Neural cell (in vitro differentiated cells): ENCODE measurements at regions not wholly inside any gene's neighbourhood (a gene's known extent, or its start where the extent isn't known, plus 50 kb on each side); places are given as distances from the start of the nearest gene placed in this dataset.

ENCODE experiments used
- H2AFZ ChIP-seq: fragments of 200-600, 300-800 bp; sonication (generic), shearing (Covaris generic); 2 replicates; pipeline ENCODE4 v1.6.0; 2014; ENCODE audit warnings: low read depth, mild to moderate bottlenecking, antibody characterized with exemption, low read length, moderate library complexity
- H3F3A ChIP-seq: fragments of 200-600 bp; shearing (Covaris generic); 2 replicates; pipeline ENCODE4 v1.6.1; 2016; ENCODE audit warnings: mild to moderate bottlenecking, moderate library complexity, mixed read lengths, antibody characterized with exemption, low read length; ENCODE audit not compliant: insufficient read depth, poor library complexity, severe bottlenecking
- H3K27ac ChIP-seq: fragments of 200-600, 300-800 bp; sonication (generic), shearing (Covaris generic); 2 replicates; pipeline ENCODE4 v1.5.1; 2014; ENCODE audit warnings: mild to moderate bottlenecking, low read length, moderate library complexity
- H3K27me3 ChIP-seq: fragments of 300-800, 200-600 bp; sonication (generic), shearing (Covaris generic); 2 replicates; pipeline ENCODE4 v1.6.0; 2014; ENCODE audit warnings: mild to moderate bottlenecking, low read depth, low read length, moderate library complexity; ENCODE audit not compliant: insufficient read depth
- H3K36me3 ChIP-seq: fragments of 300-800, 200-600 bp; sonication (generic), shearing (Covaris generic); 2 replicates; pipeline ENCODE4 v1.5.1; 2014; ENCODE audit warnings: mild to moderate bottlenecking, antibody characterized with exemption, low read length, moderate library complexity; ENCODE audit not compliant: insufficient read depth
- H3K4me2 ChIP-seq: fragments of 300-800, 200-600 bp; sonication (generic), shearing (Covaris generic); 2 replicates; pipeline ENCODE4 v1.6.0; 2014; ENCODE audit warnings: mild to moderate bottlenecking, low read length
- H3K4me3 ChIP-seq: fragments of 300-800, 200-600 bp; sonication (generic), shearing (Covaris generic); 2 replicates; pipeline ENCODE4 v1.5.1; 2014; ENCODE audit warnings: mild to moderate bottlenecking, low read length, moderate library complexity
- H3K79me2 ChIP-seq: fragments of 200-600 bp; shearing (Covaris generic); replicated peaks from 2 replicates; pipeline ENCODE4 v1.6.0; 2014; ENCODE audit warnings: mild to moderate bottlenecking, low read length, moderate library complexity; ENCODE audit not compliant: insufficient read depth
- H3K9ac ChIP-seq: fragments of 300-800, 200-600 bp; sonication (generic), shearing (Covaris generic); 2 replicates; pipeline ENCODE4 v1.6.1; 2016; ENCODE audit warnings: mild to moderate bottlenecking, low read length, mixed read lengths
- H3K9me2 ChIP-seq: fragments of 200-600 bp; shearing (Covaris generic); 2 replicates; pipeline ENCODE4 v1.6.1; 2016; ENCODE audit warnings: mild to moderate bottlenecking, low read length, mixed read lengths; ENCODE audit not compliant: insufficient read depth
- H3K9me3 ChIP-seq: fragments of 200-600, 300-800 bp; sonication (generic), shearing (Covaris generic); 2 replicates; pipeline ENCODE4 v1.6.1; 2016; ENCODE audit warnings: mild to moderate bottlenecking, mixed run types, low read length, moderate library complexity, mixed read lengths
- H4K20me1 ChIP-seq: fragments of 200-600 bp; shearing (Covaris generic); 2 replicates; pipeline ENCODE4 v1.6.1; 2016; ENCODE audit warnings: mild to moderate bottlenecking, mixed run types; ENCODE audit not compliant: insufficient read depth
- EP300 ChIP-seq: fragments of 450-650 bp; conservative IDR thresholded peaks from 2 replicates; pipeline ENCODE4 v1.6.1; 2014; ENCODE audit warnings: antibody characterized with exemption, mild to moderate bottlenecking, moderate library complexity; ENCODE audit not compliant: poor library complexity, severe bottlenecking
- EZH2 ChIP-seq: fragments of 200-600, 300-800 bp; shearing (Covaris generic), sonication (generic); IDR thresholded peaks from 2 replicates; pipeline ENCODE4 v1.6.1; 2014; ENCODE audit warnings: antibody characterized with exemption, low read length, borderline replicate concordance, mild to moderate bottlenecking; ENCODE audit not compliant: insufficient read depth, poor library complexity, severe bottlenecking
- MXI1 ChIP-seq: fragments of 450-650 bp; conservative IDR thresholded peaks from 2 replicates; pipeline ENCODE4 v1.6.1; 2014; ENCODE audit warnings: antibody characterized with exemption, mild to moderate bottlenecking; ENCODE audit not compliant: poor library complexity, severe bottlenecking
- POLR2AphosphoS5 ChIP-seq: IDR thresholded peaks from 2 replicates; pipeline ENCODE4 v1.6.1; 2012
- RAD21 ChIP-seq: fragments of 450-650 bp; conservative IDR thresholded peaks from 2 replicates; pipeline ENCODE4 v1.6.1; 2014; ENCODE audit warnings: antibody characterized with exemption, mild to moderate bottlenecking, moderate library complexity
- SMC3 ChIP-seq: fragments of 450-650 bp; conservative IDR thresholded peaks from 2 replicates; pipeline ENCODE4 v1.6.1; 2014; ENCODE audit warnings: antibody characterized with exemption, mild to moderate bottlenecking, moderate library complexity; ENCODE audit not compliant: poor library complexity
- TAF1 ChIP-seq: IDR thresholded peaks from 2 replicates; pipeline ENCODE4 v1.6.1; 2012; ENCODE audit warnings: low read depth
- TF ChIP-seq, protein P1 (sequence below): fragments of 450-650 bp; IDR thresholded peaks from 2 replicates; pipeline ENCODE4 v1.5.1; 2014; ENCODE audit warnings: antibody characterized with exemption, mild to moderate bottlenecking, moderate library complexity; ENCODE audit not compliant: poor library complexity, severe bottlenecking
- TF ChIP-seq, protein P2 (sequence below): IDR thresholded peaks from 2 replicates; pipeline ENCODE4 v1.6.1; 2012; ENCODE audit warnings: borderline replicate concordance

- H3F3A ChIP-seq: no peaks in the 10 kb centered on the region
- no peak overlapping the region for H3K4me2 ChIP-seq
- no peaks in the 10 kb centered on the region for H3K36me3 ChIP-seq
- H3K27ac ChIP-seq: no peak overlapping the region
- H3K4me3 ChIP-seq: no peak overlapping the region
- no peaks in the 10 kb centered on the region for H3K79me2 ChIP-seq
- no peaks in the 10 kb centered on the region for H4K20me1 ChIP-seq
- no peaks in the 10 kb centered on the region for H3K9me3 ChIP-seq
- TF ChIP-seq RAD21 (no peak), EZH2 (no peak), MXI1 (no peak), EP300 (no peak), POLR2AphosphoS5 (no peak), TAF1 (no peak), SMC3 (no peak)
- TF ChIP-seq, protein P1, sequence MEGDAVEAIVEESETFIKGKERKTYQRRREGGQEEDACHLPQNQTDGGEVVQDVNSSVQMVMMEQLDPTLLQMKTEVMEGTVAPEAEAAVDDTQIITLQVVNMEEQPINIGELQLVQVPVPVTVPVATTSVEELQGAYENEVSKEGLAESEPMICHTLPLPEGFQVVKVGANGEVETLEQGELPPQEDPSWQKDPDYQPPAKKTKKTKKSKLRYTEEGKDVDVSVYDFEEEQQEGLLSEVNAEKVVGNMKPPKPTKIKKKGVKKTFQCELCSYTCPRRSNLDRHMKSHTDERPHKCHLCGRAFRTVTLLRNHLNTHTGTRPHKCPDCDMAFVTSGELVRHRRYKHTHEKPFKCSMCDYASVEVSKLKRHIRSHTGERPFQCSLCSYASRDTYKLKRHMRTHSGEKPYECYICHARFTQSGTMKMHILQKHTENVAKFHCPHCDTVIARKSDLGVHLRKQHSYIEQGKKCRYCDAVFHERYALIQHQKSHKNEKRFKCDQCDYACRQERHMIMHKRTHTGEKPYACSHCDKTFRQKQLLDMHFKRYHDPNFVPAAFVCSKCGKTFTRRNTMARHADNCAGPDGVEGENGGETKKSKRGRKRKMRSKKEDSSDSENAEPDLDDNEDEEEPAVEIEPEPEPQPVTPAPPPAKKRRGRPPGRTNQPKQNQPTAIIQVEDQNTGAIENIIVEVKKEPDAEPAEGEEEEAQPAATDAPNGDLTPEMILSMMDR: no peak
- TF ChIP-seq, protein P2, sequence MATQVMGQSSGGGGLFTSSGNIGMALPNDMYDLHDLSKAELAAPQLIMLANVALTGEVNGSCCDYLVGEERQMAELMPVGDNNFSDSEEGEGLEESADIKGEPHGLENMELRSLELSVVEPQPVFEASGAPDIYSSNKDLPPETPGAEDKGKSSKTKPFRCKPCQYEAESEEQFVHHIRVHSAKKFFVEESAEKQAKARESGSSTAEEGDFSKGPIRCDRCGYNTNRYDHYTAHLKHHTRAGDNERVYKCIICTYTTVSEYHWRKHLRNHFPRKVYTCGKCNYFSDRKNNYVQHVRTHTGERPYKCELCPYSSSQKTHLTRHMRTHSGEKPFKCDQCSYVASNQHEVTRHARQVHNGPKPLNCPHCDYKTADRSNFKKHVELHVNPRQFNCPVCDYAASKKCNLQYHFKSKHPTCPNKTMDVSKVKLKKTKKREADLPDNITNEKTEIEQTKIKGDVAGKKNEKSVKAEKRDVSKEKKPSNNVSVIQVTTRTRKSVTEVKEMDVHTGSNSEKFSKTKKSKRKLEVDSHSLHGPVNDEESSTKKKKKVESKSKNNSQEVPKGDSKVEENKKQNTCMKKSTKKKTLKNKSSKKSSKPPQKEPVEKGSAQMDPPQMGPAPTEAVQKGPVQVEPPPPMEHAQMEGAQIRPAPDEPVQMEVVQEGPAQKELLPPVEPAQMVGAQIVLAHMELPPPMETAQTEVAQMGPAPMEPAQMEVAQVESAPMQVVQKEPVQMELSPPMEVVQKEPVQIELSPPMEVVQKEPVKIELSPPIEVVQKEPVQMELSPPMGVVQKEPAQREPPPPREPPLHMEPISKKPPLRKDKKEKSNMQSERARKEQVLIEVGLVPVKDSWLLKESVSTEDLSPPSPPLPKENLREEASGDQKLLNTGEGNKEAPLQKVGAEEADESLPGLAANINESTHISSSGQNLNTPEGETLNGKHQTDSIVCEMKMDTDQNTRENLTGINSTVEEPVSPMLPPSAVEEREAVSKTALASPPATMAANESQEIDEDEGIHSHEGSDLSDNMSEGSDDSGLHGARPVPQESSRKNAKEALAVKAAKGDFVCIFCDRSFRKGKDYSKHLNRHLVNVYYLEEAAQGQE: no peak
- no peak overlapping the region for H2AFZ ChIP-seq
- no peaks in the 10 kb centered on the region for H3K27me3 ChIP-seq
- H3K9me2 ChIP-seq: no peaks in the 10 kb centered on the region
- no peak overlapping the region for H3K9ac ChIP-seq
Observed at GRCh38 chr16:55115506-55115905, 184.8 kb downstream of the IRX5 start.

DNA sequence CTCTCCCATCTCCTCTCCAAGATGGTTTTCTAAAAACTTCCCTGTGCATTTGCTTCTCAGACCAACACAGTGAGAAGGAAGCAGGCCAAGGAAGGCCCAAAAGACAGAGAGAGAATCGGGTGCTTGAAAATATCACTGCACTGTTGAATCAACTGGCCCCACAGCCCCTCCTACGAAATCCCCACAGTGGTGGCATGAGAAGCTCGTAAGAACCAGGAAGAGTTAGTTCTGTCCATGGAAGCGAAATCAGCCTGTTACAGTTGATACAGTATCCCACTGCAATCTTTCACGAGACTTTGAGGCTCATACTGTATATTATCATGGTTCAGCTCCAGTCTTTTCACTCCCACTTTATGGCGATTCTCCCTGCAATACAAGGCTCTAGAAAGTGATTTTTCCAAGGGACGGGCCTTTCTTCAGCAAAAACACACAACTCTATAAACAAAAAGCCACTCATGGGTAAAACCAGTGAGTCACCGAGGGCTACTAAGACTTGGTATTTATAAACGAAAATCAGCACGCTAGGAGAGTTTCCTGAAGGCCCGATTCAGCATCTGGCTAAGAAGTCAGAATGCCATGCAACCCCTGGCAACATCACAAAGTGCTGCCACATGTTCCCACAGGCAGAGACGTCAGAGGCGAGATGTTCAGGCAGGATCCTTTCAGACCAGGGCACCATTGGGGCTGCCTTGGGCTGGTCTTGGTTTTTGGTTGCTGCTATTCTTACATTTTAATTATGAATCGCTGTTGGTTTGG is 185.7 kb downstream of the IRX5 start:
- H3K9ac ChIP-seq: no peak overlapping the region
- no peaks in the 10 kb centered on the region for H3K36me3 ChIP-seq
- H3K4me3 ChIP-seq: no peak overlapping the region
- no peak overlapping the region for H3K27ac ChIP-seq
- H3K27me3 ChIP-seq: no peaks in the 10 kb centered on the region
- no peaks in the 10 kb centered on the region for H3K79me2 ChIP-seq
- H3K4me2 ChIP-seq: no peak overlapping the region
- H2AFZ ChIP-seq: no peak overlapping the region
- H3K9me2 ChIP-seq: no peaks in the 10 kb centered on the region
- no peaks in the 10 kb centered on the region for H3F3A ChIP-seq
- no peaks in the 10 kb centered on the region for H3K9me3 ChIP-seq
- H4K20me1 ChIP-seq: no peaks in the 10 kb centered on the region
- TF ChIP-seq, protein P1: no peak
